GM23338 (cell line): ENCODE measurements at regions not wholly inside any gene's neighbourhood (a gene's known extent, or its start where the extent isn't known, plus 50 kb on each side); places are given as distances from the start of the nearest gene placed in this dataset.

Experiments
- CREB1 ChIP-seq: fragments of 250-450 bp; sonication (Bioruptor Pico); IDR thresholded peaks from 2 replicates; pipeline ENCODE4 v1.5.0; 2020; ENCODE audit warnings: low read depth, mild to moderate bottlenecking, moderate library complexity
- POLR2AphosphoS5 ChIP-seq: IDR thresholded peaks from 2 replicates; pipeline ENCODE4 v1.6.1; 2016; ENCODE audit warnings: antibody characterized with exemption, low read depth

- TF ChIP-seq CREB1 (CRISPR knock-in tag) (no peak), POLR2AphosphoS5 (no peak)
Observed at GRCh38 chr2:7530001-7530400, 612.8 kb downstream of the RNF144A start.
